Choroid plexus epithelial cell (primary cell): ENCODE measurements at regions not wholly inside any gene's neighbourhood (a gene's known extent, or its start where the extent isn't known, plus 50 kb on each side); places are given as distances from the start of the nearest gene placed in this dataset.

Experiments
- DNase-seq: peaks from one replicate; pipeline ENCODE4 v3.0.0-alpha.2; 2010; ENCODE audit warnings: low read depth
- H3K4me3 ChIP-seq: 2 replicates; pipeline ENCODE4 v1.5.1; 2011; ENCODE audit warnings: low read depth, mild to moderate bottlenecking, control low read depth, low read length, moderate library complexity
- CTCF ChIP-seq: conservative IDR thresholded peaks from 2 replicates; pipeline ENCODE4 v1.5.1; 2011; ENCODE audit warnings: low read depth, mild to moderate bottlenecking, control low read depth, inconsistent platforms, low read length, moderate library complexity

DNA sequence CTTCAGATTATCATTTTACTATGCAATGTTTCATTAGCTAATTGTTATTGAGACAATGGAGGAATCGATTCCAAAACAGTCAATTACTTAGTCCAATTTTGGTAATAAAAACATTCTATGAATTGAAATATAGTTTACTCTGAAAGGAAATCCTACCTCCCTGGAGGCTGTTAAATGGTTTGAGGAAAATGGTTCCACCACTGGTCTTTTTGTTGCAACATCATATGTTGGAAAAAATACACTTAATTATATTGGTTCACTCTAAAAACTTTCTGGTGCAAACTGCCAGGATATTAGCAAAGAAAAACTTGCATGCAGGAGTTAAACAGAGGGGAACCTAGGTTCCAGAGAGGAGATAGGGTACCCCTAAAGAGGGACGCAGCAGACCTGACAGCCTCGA is 267.3 kb upstream of the LYZL1 start:
- TF ChIP-seq CTCF = no peak
- no peak for DNase-seq

GRCh38 chr10:29022513-29022912 is 266.4 kb upstream of the LYZL1 start:
- no peak for TF ChIP-seq CTCF
- no peak overlapping the region for H3K4me3 ChIP-seq
- no peak for DNase-seq

More for the DNA sequence above, 267.3 kb upstream of the LYZL1 start:
- H3K4me3 ChIP-seq = no peak overlapping the region

- H3K4me3 ChIP-seq = no peak overlapping the region
- no peak for TF ChIP-seq CTCF
- peak; percentile 33 for DNase-seq
These were observed 265.2 kb upstream of the LYZL1 start for GRCh38 chr10:29023678-29024077.

- no peak overlapping the region for H3K4me3 ChIP-seq
- no peak for DNase-seq
- no peak for TF ChIP-seq CTCF
These were observed 262.6 kb upstream of the LYZL1 start for GRCh38 chr10:29026065-29026797.

DNA sequence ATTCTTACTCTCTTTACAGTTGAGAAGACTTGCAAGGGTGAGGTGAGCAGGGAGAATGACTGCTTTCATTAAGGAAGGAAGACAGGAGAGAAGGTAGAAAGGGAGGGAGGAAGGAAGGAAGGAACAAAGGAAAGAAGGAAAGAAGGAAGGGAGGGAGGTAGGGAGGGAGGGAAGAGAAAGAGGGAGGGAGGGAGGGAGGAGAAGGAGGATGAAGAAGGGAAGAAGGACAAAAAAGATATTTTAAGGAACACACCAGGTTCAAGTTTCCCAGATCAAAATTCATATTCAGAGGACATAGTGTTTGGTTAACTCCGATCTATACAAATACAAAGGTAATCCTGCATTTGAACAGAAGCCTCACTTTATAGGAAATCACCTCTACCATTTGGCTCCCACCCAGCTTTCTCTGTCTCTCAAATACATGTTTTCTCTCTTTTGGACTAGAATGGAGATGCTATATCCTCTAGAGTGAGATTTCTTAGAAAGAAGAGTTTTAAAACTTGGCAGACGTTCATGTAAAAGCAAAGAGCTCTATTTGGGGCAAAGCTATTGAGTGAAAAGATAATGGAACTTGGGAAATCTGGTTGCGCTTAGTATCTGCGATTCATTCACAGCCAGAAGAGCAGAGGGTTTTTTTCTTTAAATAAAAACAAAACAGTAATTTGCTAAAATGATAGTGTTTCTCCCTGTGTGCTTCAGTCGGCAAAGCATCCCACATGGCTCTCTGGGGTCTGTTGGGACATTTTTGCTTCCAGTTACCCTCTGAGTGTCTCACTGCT is 261.9 kb upstream of the LYZL1 start:
- no peak overlapping the region for H3K4me3 ChIP-seq
- DNase-seq = no peak
- no peak for TF ChIP-seq CTCF

- no peak for DNase-seq
- TF ChIP-seq CTCF = no peak
- H3K4me3 ChIP-seq = no peak overlapping the region
These were observed 260.4 kb upstream of the LYZL1 start for GRCh38 chr10:29028486-29028885.

GRCh38 chr10:29030900-29031299 is 258.0 kb upstream of the LYZL1 start:
- TF ChIP-seq CTCF = no peak
- DNase-seq = no peak
- H3K4me3 ChIP-seq = no peak overlapping the region
